Cardiac muscle cell (in vitro differentiated cells and primary cell): ENCODE measurements at regions not wholly inside any gene's neighbourhood (a gene's known extent, or its start where the extent isn't known, plus 50 kb on each side); places are given as distances from the start of the nearest gene placed in this dataset.

Experiments
- DNase-seq, 2 donors: peaks; one replicate each; pipeline versions ENCODE4 v3.0.0 to v3.0.0-alpha.2; 2010 to 2017; ENCODE audit warnings: low read depth in 1 of 2, low spot score in 1 of 2
- H3K27ac ChIP-seq: fragments of 200-600 bp; sonication (generic); 2 replicates; pipeline ENCODE4 v1.5.1; 2016
- H3K27me3 ChIP-seq: fragments of 200-600 bp; sonication (generic); 2 replicates; pipeline ENCODE4 v1.6.0; 2016; ENCODE audit warnings: control low read depth
- H3K36me3 ChIP-seq: fragments of 200-600 bp; sonication (generic); 2 replicates; pipeline ENCODE4 v1.5.1; 2016; ENCODE audit warnings: control low read depth
- H3K4me1 ChIP-seq: fragments of 200-600 bp; sonication (generic); 2 replicates; pipeline ENCODE4 v1.8.1; 2017; ENCODE audit warnings: low read depth, mild to moderate bottlenecking, mixed run types
- H3K4me3 ChIP-seq: fragments of 200-600 bp; sonication (generic); 2 replicates; pipeline ENCODE4 v1.5.1; 2016; ENCODE audit warnings: mild to moderate bottlenecking
- H3K9me3 ChIP-seq: fragments of 200-600 bp; sonication (generic); 2 replicates; pipeline ENCODE4 v1.5.1; 2017; ENCODE audit warnings: low read depth, mild to moderate bottlenecking, control low read depth
- TF ChIP-seq, protein P1 (sequence below): IDR thresholded peaks from 2 replicates; pipeline ENCODE4 v1.5.1; 2012; ENCODE audit warnings: low read depth, mild to moderate bottlenecking, low read length

DNA sequence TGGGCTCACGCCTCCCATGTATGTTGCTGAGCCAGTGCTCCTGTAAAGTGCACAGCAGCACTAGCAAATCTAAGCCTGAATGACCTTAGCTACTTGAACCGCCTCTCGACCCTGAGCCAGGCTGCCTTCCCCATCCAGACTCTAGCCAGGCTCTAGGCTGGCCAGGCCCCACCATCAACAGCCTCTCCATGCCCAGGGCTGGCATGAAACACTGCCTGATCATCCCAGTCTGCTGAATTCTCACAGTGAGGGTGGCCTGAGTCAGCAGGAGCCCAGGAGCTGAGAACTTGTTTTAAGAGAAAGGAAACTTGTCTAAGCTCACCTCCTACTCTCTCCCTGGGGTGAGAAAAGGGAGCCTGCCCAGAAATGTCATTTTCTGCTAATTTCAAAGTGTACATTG lies 733.3 kb downstream of the PTPRU start:
- TF ChIP-seq, protein P1, sequence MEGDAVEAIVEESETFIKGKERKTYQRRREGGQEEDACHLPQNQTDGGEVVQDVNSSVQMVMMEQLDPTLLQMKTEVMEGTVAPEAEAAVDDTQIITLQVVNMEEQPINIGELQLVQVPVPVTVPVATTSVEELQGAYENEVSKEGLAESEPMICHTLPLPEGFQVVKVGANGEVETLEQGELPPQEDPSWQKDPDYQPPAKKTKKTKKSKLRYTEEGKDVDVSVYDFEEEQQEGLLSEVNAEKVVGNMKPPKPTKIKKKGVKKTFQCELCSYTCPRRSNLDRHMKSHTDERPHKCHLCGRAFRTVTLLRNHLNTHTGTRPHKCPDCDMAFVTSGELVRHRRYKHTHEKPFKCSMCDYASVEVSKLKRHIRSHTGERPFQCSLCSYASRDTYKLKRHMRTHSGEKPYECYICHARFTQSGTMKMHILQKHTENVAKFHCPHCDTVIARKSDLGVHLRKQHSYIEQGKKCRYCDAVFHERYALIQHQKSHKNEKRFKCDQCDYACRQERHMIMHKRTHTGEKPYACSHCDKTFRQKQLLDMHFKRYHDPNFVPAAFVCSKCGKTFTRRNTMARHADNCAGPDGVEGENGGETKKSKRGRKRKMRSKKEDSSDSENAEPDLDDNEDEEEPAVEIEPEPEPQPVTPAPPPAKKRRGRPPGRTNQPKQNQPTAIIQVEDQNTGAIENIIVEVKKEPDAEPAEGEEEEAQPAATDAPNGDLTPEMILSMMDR = no peak
- no peak for DNase-seq
- H3K4me3 ChIP-seq = no peak overlapping the region
- no peaks in the 10 kb centered on the region for H3K27me3 ChIP-seq
- H3K27ac ChIP-seq = no peak overlapping the region
- H3K36me3 ChIP-seq = no peaks in the 10 kb centered on the region
- H3K9me3 ChIP-seq = no peaks in the 10 kb centered on the region
- H3K4me1 ChIP-seq = no peaks in the 10 kb centered on the region

DNA sequence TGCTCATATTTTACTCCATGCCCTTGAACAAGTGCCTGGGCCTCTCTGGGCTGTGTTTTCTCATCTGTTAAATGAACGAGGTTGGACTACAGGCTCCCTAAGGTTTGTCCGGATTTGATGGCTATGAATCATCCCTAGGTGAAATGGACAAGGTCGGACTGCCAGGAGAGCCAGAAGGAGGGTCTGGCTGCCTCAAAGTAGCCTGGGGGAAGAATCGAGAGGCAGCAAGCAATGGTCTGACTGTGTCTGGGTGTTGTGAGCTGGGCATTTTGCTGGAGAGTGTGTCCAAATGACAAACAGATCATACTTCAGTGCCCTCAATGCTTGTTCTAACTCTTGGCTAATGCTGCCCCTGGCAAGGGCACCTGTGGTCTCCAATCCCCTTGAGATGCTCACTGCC lies 730.9 kb downstream of the PTPRU start:
- Histone ChIP-seq H3K4me3 (no peak overlapping the region), H3K36me3 (no peaks in the 10 kb centered on the region), H3K4me1 (peaks cover 3% of the 10 kb centered on the region), H3K27ac (no peak overlapping the region), H3K9me3 (no peaks in the 10 kb centered on the region), H3K27me3 (no peaks in the 10 kb centered on the region)
- DNase-seq = no peak
- TF ChIP-seq, protein P1 = no peak

DNA sequence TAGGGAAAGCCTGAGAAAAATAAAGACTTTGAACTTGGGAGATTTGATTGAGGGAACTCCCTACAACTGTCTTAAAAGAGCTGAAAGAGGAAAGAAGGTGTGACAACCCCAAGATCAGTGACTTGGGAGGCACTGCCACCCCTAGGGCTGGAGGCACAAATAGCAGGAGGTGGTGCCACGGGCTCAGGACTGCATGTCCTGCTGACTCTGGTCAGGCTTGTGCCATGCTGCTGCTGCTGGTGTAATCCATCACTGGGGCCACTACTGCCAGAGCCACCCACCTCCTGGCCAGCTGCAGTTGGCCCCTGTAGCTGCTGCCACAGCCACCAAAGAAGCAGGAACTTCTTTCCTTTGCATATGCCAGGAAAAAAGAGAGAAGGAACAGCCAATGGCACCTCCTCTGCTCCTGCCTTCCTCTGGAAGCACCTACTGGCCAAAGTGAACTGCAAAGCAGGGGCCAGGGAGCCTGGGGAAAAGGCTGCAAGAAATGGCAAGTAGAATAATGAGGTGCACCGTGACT lies 730.3 kb downstream of the PTPRU start:
- Histone ChIP-seq H3K4me3 (no peak overlapping the region), H3K27ac (no peak overlapping the region), H3K36me3 (no peaks in the 10 kb centered on the region), H3K4me1 (peaks cover 3% of the 10 kb centered on the region), H3K27me3 (no peaks in the 10 kb centered on the region), H3K9me3 (no peaks in the 10 kb centered on the region)
- TF ChIP-seq, protein P1 = no peak
- no peak for DNase-seq

DNA sequence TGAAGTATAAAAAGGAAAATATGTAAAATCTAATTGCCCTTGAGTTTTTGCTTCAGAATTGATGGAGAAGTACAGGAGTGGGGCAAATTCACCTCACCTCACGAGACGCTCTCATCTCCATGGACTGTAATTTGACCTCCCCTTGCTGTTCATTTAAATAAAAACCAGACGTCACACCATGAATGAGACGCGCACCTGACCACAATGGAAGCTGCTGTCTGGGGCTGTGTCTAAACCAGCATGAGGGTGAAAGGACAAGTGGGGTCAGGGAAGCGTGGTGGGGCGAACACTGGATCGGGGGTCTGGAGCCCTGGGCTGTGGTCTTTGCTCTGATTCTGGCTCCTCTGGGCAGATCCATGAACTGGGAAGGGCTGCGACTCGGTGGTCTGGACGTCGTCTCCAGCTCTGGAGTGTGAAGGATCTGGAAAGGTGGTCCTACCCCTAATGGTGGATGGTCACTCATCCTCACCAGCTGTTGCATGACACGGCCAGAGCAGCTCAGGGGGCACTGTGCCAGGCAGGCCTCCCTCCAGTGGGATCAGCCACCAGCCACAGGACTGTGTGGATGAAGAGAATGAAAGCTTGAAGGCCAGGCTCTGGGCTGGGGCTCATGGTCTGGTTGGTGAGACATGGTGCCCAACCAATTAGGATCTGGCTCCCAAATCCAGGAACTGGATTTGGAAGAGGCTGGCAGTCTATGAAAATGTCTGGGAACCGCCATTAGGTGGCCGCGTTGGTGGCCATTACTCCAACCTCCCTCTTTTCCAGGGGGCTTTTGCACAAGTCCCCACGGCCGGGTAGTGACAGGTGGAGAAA lies 728.6 kb downstream of the PTPRU start:
- Histone ChIP-seq H3K4me1 (peaks cover 3% of the 10 kb centered on the region), H3K4me3 (no peak overlapping the region), H3K27ac (no peak overlapping the region), H3K9me3 (no peaks in the 10 kb centered on the region), H3K27me3 (no peaks in the 10 kb centered on the region), H3K36me3 (no peaks in the 10 kb centered on the region)
- no peak for DNase-seq
- TF ChIP-seq, protein P1 = no peak

DNA sequence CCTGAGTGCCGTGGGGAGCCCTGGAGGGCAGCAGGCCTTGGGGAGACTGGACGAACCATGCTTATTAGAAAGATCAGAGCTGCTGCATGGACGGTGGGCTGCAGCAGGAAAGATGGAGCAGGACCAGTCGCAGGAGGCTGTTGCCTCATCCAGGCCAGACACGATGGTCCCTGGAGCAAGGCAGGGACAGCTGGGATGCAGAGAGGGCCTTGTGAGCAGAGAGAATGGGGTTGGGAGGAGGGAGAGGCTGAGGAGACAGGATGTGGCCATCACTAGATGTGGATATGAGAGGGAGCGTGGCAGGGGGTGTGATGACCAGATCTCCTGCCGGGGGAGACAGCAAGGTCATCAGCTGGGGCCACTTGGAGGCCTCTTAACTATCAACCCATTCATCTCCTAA lies 727.6 kb downstream of the PTPRU start:
- DNase-seq = no peak
- Histone ChIP-seq H3K4me1 (peaks cover 3% of the 10 kb centered on the region), H3K27me3 (no peaks in the 10 kb centered on the region), H3K27ac (no peak overlapping the region), H3K36me3 (no peaks in the 10 kb centered on the region), H3K4me3 (no peak overlapping the region), H3K9me3 (no peaks in the 10 kb centered on the region)
- TF ChIP-seq, protein P1 = no peak
